Stimulated activated CD4-positive, alpha-beta T cell treated with anti-CD3 and anti-CD28 coated beads, Interleukin-15, amount 100 ng/mL, for 48 hours (primary cell): ENCODE measurements at regions not wholly inside any gene's neighbourhood (a gene's known extent, or its start where the extent isn't known, plus 50 kb on each side); places are given as distances from the start of the nearest gene placed in this dataset.

ENCODE experiments used
- DNase-seq, 2 donors: peaks; one replicate each; pipeline ENCODE4 v3.0.0-alpha.2; 2020; ENCODE audit warnings: low read depth in 2 of 2

DNA sequence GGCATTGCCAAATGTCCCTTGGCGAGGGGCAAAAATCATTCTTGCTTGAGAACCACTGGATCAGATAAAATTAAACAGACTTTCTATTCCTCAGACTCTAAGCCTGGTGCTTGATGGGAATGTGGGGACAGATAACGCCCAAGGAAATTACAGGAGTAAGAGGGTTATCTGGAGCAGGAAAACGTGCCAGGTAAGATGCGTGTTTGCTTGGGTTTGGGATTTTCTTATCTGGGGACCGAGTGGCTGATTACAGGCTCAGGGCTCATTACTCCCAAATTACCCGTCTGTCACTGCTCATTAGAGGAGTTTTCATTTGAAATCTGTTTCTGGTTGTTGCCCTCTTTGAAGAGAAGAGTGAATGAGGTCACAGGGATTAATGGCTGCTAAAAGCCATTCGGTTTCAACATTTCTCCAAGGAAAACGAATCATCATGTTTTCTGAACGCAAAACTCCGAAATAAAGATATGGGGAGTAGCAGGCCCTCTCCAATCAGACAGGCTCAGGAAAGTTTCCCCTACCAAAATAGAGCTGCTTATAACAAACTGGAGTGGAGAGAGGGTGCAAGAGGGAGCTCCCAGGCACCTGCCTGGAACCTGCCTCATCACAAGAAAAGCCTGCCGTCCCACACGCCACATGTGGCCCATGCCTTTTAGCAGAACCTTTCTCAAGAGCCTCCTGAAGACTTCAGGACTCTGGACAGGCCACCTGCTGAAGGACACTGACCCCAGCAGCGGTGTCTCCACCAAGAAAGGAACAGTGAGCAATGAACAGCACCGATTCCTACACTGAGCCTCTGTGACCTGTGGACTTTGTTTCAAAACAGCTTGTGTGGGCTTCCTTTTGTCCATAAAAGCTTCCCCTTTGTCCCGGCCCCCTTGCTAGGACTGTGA lies 136.4 kb downstream of the ICE1 start:
- DNase-seq: no peak

DNA sequence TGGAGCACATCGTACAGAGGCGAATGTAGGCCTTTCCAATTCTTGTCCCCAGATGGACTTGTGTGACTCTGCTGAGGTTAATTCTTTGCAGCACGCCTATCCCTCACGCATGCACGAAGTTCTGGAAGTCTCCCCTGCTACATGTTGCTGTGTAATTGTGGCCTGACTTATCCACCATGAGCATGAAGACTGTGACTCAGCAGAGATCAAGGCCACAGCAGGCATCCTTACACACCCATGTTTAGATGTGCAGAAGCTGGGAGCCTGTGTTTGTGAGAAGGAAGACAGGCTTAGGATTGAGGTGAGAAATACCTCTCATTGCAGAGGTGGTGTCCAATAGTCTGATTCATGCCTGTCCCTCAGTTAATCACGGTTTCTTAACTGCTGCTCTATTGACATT lies 135.6 kb downstream of the ICE1 start:
- DNase-seq: no peak

DNA sequence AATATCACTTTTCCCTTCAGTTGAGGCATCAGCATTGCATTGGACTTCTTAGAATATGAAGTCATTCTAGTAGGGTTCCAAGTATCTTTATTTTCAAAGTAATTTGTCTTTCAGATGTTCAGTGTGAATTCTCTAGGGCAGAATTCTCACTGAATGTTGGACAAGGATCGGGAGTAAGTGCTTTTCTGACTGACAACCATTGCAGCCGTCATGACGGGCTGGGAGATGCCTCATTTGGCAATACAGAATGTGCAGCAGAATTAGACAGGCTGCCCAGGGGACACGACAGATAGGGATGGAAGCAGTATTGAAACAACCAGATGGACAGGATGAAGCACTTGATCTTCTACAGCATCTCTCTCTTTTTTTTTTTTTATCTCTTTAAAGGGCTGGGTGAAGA lies 129.0 kb downstream of the ICE1 start:
- DNase-seq: no peak

DNA sequence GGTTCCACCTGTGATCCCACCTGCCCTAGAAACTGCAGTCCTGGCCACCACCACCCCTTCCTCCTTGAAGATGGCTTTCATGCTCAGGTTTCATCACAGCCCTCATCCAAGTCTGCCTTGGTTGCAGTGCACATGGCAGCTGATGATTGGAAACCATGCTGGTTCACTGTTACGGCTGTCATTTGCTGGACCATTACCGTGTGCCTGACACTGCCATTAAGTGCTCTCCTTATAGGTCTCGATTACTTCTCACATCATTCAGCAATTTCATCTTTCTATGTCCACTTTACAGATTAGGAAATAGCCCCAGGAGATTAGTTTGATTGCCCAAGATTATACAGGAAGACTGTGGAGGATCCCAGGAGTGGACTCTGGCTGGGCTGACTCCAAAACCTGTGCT lies 123.9 kb downstream of the ICE1 start:
- no peak for DNase-seq

DNA sequence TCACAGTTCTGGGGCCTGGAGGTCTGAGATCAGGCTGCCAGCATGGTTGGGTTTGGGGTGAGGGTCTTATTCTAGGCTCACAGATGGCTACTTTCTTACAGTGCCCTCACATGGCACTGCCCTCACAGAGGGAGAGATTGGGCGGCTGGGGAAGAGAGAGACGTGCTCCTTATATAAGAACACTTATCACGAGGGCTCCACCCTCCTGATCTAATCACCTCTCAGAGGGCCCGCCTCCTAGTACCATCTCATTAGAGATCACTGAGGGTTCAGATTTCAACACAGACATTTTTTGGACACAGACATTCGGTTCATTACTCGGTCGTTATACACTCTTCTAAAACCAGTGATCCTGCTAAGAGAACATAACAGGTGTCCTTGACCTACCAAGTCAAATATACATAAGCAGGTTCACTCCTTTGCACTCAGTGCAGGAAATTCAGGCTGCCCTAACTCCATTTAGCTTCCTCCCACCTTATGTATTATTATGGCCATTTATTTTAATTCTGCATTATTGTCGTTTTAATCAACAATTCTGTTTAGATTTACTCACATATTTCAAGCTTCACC lies 121.7 kb downstream of the ICE1 start:
- no peak for DNase-seq

DNA sequence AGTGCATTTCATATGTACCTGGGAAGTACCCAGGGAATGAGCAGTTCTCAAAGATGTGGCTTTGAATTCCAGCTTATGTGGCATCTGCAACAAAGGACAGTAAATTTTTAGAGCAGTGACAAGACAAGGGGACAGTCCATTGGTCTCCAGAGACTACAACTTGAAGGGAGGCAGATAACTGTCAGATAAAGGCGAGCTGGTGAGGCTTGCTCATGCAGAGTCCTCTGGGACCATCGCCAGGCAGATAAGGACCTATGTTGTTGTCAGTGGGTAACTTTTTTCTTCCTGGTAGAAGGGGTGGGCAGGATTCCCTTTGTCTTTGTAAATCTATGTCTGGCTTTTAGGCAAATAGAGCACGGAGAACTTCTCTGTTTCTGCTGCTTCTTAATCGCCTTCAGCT lies 120.2 kb downstream of the ICE1 start:
- no peak for DNase-seq

DNA sequence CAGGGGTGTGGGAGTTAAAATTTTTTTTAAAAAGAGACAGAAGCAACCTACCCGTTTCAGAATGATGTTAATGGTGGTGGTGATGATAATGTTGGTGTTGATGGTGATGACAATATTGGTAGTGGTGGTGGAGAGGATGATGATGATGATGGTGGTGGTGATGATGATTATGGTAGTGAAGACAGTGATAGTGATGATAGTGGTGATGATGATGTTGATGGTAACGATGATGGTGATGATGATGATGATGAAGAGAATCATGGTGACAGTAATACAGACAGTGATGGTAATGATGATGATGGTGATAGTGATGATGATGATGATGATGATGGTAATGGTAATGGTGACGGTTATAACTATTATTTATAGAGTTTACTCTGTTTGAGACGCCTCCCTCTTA lies 117.6 kb downstream of the ICE1 start:
- DNase-seq: no peak
